ENCODE measurements at regions not wholly inside any gene's neighbourhood (a gene's known extent, or its start where the extent isn't known, plus 50 kb on each side); places are given as distances from the start of the nearest gene placed in this dataset.

DNA sequence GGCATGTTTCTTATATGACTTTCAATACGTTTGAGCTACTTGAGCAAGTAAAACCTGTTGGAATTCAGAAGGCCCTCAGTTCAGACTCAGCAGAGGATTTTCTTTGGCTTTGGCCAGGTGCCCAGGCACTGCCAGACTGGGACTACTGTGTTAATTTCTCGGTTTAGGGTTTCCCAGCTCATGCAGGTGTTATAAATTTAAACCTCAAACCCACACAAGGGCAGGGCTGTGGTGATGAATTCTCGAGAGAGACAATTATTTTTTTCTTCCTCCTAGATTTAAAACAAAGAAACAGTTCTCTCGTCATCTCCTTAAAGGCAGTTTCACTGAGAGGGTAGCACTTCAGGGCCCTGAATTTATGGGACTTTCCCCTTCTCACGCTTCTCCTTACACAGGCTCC, 406.0 kb upstream of the PIK3R1 start:
- DNase-seq (ENCODE audit: low read depth) = no peak
- no peak overlapping the region for H3K4me3 ChIP-seq (ENCODE audit: low read depth, low read length)
- TF ChIP-seq, protein P1, sequence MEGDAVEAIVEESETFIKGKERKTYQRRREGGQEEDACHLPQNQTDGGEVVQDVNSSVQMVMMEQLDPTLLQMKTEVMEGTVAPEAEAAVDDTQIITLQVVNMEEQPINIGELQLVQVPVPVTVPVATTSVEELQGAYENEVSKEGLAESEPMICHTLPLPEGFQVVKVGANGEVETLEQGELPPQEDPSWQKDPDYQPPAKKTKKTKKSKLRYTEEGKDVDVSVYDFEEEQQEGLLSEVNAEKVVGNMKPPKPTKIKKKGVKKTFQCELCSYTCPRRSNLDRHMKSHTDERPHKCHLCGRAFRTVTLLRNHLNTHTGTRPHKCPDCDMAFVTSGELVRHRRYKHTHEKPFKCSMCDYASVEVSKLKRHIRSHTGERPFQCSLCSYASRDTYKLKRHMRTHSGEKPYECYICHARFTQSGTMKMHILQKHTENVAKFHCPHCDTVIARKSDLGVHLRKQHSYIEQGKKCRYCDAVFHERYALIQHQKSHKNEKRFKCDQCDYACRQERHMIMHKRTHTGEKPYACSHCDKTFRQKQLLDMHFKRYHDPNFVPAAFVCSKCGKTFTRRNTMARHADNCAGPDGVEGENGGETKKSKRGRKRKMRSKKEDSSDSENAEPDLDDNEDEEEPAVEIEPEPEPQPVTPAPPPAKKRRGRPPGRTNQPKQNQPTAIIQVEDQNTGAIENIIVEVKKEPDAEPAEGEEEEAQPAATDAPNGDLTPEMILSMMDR (conservative IDR thresholded peaks at IDR 0.05; ENCODE audit: low read depth, low read length) = no peak

DNA sequence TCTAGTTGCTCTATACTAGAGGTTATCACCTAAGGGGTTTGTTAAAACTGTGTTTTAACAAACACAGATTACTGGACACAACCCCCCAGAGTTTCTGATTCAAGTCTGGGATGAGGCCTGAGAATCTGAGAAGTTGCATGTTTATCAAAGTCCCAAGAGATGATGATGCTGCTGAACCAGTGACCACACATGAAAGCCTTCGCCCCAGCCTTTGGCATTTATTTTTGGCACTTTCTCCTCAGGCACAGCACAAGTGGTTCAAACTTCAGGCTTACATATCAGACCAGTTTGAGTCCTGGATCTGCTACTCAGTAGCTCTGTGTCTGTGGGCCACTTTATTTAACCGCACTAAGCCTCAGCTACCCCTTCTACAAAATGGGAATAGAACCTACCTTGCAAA, 407.2 kb upstream of the PIK3R1 start:
- TF ChIP-seq, protein P1 (conservative IDR thresholded peaks at IDR 0.05; ENCODE audit: low read depth, low read length) = no peak
- no peak overlapping the region for H3K4me3 ChIP-seq (ENCODE audit: low read depth, low read length)
- DNase-seq (ENCODE audit: low read depth) = no peak

DNA sequence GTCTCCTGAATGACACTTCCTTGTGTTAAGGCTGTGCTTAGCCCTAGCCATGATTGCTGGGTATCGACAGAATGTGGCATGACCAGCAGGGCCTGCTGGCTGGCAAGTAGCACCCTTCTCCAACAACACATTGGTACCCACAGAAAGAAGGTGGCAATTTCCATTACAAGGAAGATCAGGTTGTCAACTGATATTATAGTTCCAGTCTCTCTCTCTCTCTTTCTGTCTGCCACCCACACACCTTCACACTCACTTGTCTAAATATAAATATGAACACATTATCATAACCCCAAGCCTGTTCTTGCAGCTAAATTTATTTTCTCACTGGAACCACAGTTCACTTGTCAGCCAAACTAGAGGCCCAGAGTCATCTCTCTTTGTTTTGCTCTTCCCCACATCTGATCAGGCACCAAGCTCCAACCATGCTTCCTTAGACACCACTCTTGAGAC, 408.1 kb upstream of the PIK3R1 start:
- TF ChIP-seq, protein P1 (conservative IDR thresholded peaks at IDR 0.05; ENCODE audit: low read depth, low read length) = no peak
- DNase-seq (ENCODE audit: low read depth) = no peak
- no peak overlapping the region for H3K4me3 ChIP-seq (ENCODE audit: low read depth, low read length)

DNA sequence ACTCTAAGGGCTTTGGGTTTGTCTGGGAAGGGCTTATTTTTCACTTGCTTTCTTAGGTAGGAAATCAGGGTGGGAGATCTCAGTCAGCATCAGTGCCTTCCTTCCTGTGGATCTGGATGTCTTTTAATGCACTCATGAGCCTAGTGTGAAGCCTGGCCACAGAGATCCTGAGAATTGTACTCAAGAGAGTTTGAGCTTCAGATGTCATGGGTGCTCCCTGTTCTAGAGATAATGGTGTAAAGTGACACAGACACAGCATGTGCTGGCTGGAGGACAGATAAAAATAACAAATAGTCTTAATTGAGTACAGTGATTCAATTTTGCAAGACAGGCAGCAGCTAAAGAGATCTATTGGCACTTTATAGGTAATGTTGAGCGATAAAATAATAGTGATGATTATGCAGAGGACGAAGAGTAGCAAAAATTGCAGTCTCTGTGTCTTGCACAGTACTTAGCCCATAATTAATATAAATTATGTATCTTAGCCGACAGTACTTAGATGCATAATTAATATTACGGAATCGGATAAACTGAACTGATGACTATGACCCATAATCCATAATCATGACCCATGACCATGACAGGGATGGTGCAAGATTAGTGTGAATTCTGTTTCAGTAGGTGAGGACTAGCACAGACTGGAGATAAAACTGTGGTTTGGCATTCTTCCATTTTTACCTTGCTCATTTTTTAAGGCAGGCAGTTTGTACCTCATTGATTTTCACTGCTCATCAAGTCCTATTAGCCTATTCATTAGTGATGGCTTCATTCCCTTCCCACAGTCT, 408.7 kb upstream of the PIK3R1 start:
- no peak overlapping the region for H3K4me3 ChIP-seq (ENCODE audit: low read depth, low read length)
- no peak for DNase-seq (ENCODE audit: low read depth)
- TF ChIP-seq, protein P1 (conservative IDR thresholded peaks at IDR 0.05; ENCODE audit: low read depth, low read length) = no peak

GRCh38 chr5:67805666-67806348, 409.7 kb upstream of the PIK3R1 start:
- TF ChIP-seq, protein P1 (conservative IDR thresholded peaks at IDR 0.05; ENCODE audit: low read depth, low read length) = no peak
- no peak for DNase-seq (ENCODE audit: low read depth)
- H3K4me3 ChIP-seq (ENCODE audit: low read depth, low read length) = no peak overlapping the region

DNA sequence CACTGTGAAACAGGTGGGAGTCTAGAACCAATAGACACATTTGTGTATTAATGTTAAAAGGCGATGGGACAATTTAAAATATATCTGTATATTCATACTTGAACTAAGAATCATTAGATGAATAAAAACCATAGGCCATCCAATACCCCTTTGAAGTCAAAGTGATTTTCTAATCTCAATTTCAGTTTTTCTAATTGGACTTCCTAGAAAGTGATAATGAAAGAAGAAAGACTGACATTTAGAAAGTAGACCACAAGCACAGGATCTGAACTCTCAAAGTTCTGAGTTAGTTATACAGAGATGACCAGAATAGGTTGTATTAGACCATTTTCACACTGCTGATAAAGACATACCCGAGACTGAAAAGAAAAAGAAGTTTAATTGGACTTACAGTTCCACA, 412.8 kb upstream of the PIK3R1 start:
- DNase-seq (ENCODE audit: low read depth) = no peak
- no peak overlapping the region for H3K4me3 ChIP-seq (ENCODE audit: low read depth, low read length)
- TF ChIP-seq, protein P1 (conservative IDR thresholded peaks at IDR 0.05; ENCODE audit: low read depth, low read length) = no peak
